ENCODE measurements at regions not wholly inside any gene's neighbourhood (a gene's known extent, or its start where the extent isn't known, plus 50 kb on each side); places are given as distances from the start of the nearest gene placed in this dataset.

DNA sequence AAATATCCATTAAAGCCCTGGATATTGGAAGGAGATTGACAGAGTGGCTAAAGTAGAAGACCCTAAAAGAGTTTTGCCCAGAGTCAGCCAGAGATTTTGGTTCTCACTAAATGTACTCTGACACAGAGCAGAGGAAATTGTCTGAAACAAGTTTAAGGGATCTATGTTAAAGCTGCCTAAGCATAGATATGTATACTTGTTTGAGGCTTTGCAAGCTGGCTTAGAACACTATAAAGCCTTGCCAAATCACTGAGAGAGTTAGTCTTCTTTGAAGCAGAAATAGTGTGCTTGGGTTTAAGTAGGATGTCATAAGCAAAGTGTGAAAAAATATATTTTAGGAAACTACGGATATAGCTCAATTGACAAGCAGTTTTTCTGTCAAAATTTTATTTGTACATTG is 653.5 kb downstream of the FSCB start:
- in situ Hi-C loops (cut with MboI; ENCODE audit: low sequenced_read_pairs, unreplicated experiment): no loop called here
- TF ChIP-seq CTCF (IDR thresholded peaks at IDR 0.05; ENCODE audit: borderline replicate concordance, control extremely low read depth, extremely low read depth, insufficient read depth, missing control alignments): no peak
- DNase-seq (ENCODE audit: low spot score): no peak

DNA sequence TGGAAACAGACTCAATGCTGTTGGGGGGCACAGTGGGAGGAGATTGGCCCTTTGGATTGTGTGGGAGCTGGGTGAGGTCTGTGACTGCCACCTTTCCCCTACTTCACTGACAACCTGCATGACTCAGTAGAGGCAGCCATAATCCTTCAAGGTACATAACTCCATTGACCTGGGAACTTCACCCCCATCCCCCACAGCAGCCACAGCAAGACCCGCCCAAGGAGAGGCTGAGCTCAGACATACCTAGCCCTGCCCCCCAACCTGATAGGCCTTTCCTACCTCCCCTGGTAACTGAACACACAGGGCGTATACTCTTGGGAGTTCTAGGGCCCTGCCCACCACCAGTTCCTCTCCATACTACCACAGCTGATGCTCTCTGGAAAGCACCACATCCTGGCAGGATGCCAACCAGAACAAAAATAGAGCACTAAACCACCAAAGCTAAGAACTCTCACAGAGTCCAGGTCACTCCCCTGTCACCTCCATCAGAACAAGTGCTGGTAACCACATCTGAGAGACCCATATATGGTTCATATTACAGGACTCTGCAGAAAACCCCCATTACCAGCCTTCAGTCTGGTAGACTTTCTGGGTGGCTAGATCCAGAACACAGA is 703.9 kb downstream of the FSCB start:
- no peak for TF ChIP-seq CTCF (IDR thresholded peaks at IDR 0.05; ENCODE audit: borderline replicate concordance, control extremely low read depth, extremely low read depth, insufficient read depth, missing control alignments)
- DNase-seq (ENCODE audit: low spot score): no peak
- in situ Hi-C loops (cut with MboI; ENCODE audit: low sequenced_read_pairs, unreplicated experiment): no loop called here

DNA sequence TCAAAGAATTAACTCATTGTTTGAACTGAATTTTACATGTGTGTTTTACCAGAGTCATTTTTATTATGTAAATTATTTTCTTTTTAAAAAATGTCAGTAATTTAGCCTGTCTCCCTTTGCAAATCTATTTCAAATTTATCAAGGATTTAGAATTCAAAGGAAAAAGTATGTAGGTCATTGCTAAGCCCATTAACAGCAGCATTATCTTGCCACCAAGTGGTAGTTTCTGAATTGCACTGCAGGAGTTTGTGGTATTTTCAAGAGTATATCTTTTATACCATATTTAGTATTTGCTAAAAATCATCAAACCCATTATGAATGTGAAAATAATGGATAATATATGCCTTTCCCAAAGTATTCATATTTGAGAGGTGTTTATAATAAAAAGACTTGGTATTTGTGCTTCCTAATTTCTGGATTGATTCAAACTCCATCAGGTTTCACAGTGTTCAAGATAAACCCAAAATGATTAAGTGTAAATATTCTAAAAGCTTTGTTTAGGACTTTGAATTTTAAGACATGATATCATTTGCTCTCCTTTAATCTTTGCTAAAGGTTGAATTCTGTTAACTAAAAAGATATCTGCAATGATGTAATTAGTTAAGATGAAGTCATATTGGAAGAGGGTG is 711.4 kb downstream of the FSCB start:
- TF ChIP-seq CTCF (IDR thresholded peaks at IDR 0.05; ENCODE audit: borderline replicate concordance, control extremely low read depth, extremely low read depth, insufficient read depth, missing control alignments): no peak
- in situ Hi-C loops (cut with MboI; ENCODE audit: low sequenced_read_pairs, unreplicated experiment): no loop called here
- no peak for DNase-seq (ENCODE audit: low spot score)

DNA sequence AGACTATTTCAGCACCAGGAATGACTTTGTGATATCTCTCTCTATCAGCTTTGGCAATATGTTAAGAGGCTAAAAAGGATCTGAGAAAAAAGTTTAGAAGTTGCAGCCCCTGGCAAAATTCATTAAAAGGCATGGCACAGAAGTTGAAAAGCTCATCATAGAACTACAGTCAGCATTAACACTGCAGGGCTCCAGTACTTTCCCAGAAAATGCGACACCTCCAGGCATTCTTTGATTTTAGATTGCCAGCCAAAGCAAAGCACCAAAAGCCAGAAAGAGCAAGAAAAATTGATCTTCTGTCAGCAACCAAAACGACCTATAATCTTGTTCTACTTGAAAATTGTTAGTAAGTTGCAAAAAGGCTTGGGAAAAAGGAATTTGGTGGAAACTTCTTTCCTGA is 713.5 kb downstream of the FSCB start:
- no peak for DNase-seq (ENCODE audit: low spot score)
- in situ Hi-C loops (cut with MboI; ENCODE audit: low sequenced_read_pairs, unreplicated experiment): no loop called here
- no peak for TF ChIP-seq CTCF (IDR thresholded peaks at IDR 0.05; ENCODE audit: borderline replicate concordance, control extremely low read depth, extremely low read depth, insufficient read depth, missing control alignments)

- no peak for TF ChIP-seq CTCF (IDR thresholded peaks at IDR 0.05; ENCODE audit: borderline replicate concordance, control extremely low read depth, extremely low read depth, insufficient read depth, missing control alignments)
- no peak for DNase-seq (ENCODE audit: low spot score)
- in situ Hi-C loops (cut with MboI; ENCODE audit: low sequenced_read_pairs, unreplicated experiment): no loop called here
Observed at GRCh38 chr14:43792980-43793379, 714.1 kb downstream of the FSCB start.

GRCh38 chr14:43790681-43791080 is 716.4 kb downstream of the FSCB start:
- DNase-seq (ENCODE audit: low spot score): no peak
- TF ChIP-seq CTCF (IDR thresholded peaks at IDR 0.05; ENCODE audit: borderline replicate concordance, control extremely low read depth, extremely low read depth, insufficient read depth, missing control alignments): no peak
- in situ Hi-C loops (cut with MboI; ENCODE audit: low sequenced_read_pairs, unreplicated experiment): no loop called here

Measured in GM13976 (cell line).